Panc1 (cell line): ENCODE measurements at regions not wholly inside any gene's neighbourhood (a gene's known extent, or its start where the extent isn't known, plus 50 kb on each side); places are given as distances from the start of the nearest gene placed in this dataset.

Experiments
- CTCF ChIP-seq: fragments of 450-650 bp; IDR thresholded peaks from 2 replicates; pipeline ENCODE4 v1.5.1; 2017; ENCODE audit warnings: mild to moderate bottlenecking
- POLR2AphosphoS5 ChIP-seq: IDR thresholded peaks from 2 replicates; pipeline ENCODE4 v1.6.1; 2012; ENCODE audit warnings: mild to moderate bottlenecking, low read depth, low read length, moderate library complexity
- TF ChIP-seq, protein P1 (sequence below), 2 experiments: IDR thresholded peaks; 2 replicates each; pipeline ENCODE4 v1.6.1; 2011 to 2012; ENCODE audit warnings: low read depth in 2 of 2, control low read depth in 1 of 2, low read length in 1 of 2, mild to moderate bottlenecking in 1 of 2, moderate library complexity in 1 of 2; ENCODE audit not compliant: insufficient read depth in 1 of 2

DNA sequence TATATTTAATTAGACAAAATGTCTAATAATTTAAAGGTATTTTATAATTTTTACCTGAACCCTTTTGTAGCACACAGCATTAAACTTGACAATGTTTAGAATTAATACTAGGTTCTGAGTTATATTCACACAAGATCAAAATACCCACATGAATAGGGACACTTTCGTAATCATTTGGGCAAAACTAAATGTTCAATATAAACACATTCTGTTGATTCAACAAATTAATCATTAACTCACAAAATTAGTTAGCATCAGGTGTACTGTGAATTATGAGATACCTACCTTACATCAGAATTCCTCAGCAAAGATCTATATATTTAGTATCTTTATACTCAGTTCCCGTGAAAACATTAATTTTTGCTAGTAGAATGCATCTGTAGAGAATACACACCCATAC is 481.5 kb upstream of the MANEA start:
- no peak for TF ChIP-seq CTCF
- no peak for TF ChIP-seq POLR2AphosphoS5
- TF ChIP-seq, protein P1, sequence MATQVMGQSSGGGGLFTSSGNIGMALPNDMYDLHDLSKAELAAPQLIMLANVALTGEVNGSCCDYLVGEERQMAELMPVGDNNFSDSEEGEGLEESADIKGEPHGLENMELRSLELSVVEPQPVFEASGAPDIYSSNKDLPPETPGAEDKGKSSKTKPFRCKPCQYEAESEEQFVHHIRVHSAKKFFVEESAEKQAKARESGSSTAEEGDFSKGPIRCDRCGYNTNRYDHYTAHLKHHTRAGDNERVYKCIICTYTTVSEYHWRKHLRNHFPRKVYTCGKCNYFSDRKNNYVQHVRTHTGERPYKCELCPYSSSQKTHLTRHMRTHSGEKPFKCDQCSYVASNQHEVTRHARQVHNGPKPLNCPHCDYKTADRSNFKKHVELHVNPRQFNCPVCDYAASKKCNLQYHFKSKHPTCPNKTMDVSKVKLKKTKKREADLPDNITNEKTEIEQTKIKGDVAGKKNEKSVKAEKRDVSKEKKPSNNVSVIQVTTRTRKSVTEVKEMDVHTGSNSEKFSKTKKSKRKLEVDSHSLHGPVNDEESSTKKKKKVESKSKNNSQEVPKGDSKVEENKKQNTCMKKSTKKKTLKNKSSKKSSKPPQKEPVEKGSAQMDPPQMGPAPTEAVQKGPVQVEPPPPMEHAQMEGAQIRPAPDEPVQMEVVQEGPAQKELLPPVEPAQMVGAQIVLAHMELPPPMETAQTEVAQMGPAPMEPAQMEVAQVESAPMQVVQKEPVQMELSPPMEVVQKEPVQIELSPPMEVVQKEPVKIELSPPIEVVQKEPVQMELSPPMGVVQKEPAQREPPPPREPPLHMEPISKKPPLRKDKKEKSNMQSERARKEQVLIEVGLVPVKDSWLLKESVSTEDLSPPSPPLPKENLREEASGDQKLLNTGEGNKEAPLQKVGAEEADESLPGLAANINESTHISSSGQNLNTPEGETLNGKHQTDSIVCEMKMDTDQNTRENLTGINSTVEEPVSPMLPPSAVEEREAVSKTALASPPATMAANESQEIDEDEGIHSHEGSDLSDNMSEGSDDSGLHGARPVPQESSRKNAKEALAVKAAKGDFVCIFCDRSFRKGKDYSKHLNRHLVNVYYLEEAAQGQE (IDR thresholded peaks at IDR 0.05; ENCODE audit: insufficient read depth in 1 of 2, low read depth in 2 of 2, low read length in 1 of 2), result no peak
